NB4 (cell line): ENCODE measurements at regions not wholly inside any gene's neighbourhood (a gene's known extent, or its start where the extent isn't known, plus 50 kb on each side); places are given as distances from the start of the nearest gene placed in this dataset.

Experiments used
- DNase-seq: peaks from one replicate; pipeline ENCODE4 v3.0.0; 2010; ENCODE audit warnings: low read depth
- H3K4me3 ChIP-seq: one replicate; pipeline ENCODE4 v1.5.1; 2011; ENCODE audit warnings: mild to moderate bottlenecking, low read depth, low read length, moderate library complexity
- CTCF ChIP-seq: IDR thresholded peaks from one replicate; pipeline ENCODE4 v1.5.1; 2012; ENCODE audit warnings: low read depth, low read length
- MYC ChIP-seq: IDR thresholded peaks from 2 replicates; pipeline ENCODE4 v1.6.1; 2011; ENCODE audit warnings: low read depth, low read length
- POLR2A ChIP-seq: IDR thresholded peaks from 2 replicates; pipeline ENCODE4 v1.6.1; 2011; ENCODE audit warnings: mild to moderate bottlenecking; ENCODE audit not compliant: insufficient read length; ENCODE audit errors: extremely low read depth
- TF ChIP-seq, protein P1 (sequence below): IDR thresholded peaks from 2 replicates; pipeline ENCODE4 v1.6.1; 2011; ENCODE audit warnings: low read depth, low read length

GRCh38 chr5:158226496-158226895 is 367.6 kb upstream of the CLINT1 start:
- H3K4me3 ChIP-seq, result no peak overlapping the region
- TF ChIP-seq CTCF (no peak), MYC (no peak), POLR2A (no peak)
- TF ChIP-seq, protein P1, sequence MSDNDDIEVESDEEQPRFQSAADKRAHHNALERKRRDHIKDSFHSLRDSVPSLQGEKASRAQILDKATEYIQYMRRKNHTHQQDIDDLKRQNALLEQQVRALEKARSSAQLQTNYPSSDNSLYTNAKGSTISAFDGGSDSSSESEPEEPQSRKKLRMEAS, result no peak
- no peak for DNase-seq

DNA sequence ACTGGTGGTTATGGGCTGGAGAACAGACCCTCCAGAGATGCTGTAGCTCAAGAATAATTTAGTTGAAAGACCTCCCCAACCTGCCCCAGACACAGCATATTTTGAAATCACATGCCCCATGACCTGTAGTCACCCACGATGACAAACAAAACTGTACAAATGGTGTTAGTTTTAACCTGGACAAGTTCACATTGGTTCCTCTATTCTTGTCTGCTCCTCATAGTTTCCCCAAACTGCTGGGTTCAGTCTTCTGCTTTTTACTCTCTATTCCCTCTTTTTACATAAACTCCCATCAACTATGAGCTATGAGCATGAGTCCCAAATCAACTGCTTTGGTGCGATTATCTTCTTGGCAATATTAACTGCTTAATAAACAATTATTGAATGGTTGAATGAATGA is 365.3 kb upstream of the CLINT1 start:
- DNase-seq, result no peak
- no peak for TF ChIP-seq CTCF
- no peak overlapping the region for H3K4me3 ChIP-seq

DNA sequence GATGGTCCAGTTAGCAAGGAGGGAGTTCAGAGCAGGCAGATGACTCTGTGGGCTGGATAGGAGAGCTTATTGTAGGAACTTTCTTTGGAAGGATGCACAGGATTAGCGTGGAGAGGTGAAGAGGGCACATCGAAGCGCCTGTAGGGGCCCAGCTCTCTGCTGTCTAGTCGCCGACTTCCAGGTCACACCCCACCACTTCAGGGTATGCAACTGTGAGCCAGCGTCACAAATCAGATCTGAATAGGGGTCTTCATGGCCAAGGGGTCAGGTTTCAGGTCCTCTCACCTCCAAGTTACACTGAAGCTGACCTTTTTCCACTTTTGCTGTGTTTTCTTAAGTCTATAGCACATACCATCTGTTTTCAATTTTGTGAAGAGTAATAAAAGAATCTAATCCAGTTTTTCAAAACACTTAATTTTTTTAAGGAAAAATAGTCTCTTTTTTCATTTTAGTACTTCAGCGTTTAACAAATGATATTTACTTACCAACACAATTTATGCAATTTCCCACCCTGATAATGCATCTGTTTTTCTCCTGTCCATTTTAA is 364.2 kb upstream of the CLINT1 start:
- DNase-seq, result no peak
- TF ChIP-seq CTCF (no peak), MYC (no peak), POLR2A (no peak)
- TF ChIP-seq, protein P1, result no peak
- no peak overlapping the region for H3K4me3 ChIP-seq

GRCh38 chr5:158212917-158213316 is 354.0 kb upstream of the CLINT1 start:
- no peak overlapping the region for H3K4me3 ChIP-seq
- DNase-seq, result no peak
- TF ChIP-seq CTCF, result no peak
- TF ChIP-seq, protein P1, result no peak
- TF ChIP-seq POLR2A, result no peak
- TF ChIP-seq MYC, result no peak

GRCh38 chr5:158212237-158212636 is 353.3 kb upstream of the CLINT1 start:
- DNase-seq, result no peak
- TF ChIP-seq POLR2A, result no peak
- TF ChIP-seq CTCF, result no peak
- no peak for TF ChIP-seq MYC
- TF ChIP-seq, protein P1, result no peak
- H3K4me3 ChIP-seq, result no peak overlapping the region

DNA sequence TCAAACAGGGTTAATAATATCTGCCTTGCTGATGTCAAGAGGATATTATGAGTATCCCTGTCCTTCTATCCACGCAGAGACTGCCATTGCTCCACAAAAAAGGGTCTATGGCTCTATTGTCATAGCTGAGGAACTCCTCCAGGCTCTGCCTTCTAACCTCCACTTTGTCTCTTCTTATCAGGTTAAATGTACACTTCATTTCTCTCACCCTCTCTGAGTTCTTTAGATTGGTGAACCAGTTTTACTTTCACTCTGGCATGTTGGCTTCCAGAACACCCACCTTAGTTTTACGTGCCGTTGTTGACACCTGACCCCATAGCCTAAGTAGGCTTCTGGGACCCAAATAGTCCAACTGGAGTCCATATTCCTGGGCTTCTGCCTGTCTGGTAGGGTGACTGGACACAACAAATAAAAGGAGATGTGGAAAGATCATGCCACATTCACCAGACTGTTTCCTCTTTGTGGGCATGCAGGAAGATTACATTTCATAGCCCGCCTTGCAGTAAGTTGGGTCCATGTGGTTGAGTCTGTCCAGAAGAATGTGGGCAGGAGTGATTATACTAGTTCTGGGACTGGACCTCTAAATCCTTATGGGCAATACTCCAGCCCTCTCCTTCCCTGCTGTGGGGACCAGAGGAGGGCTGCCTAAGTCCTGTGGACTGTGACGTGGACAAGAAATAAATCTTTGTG is 350.4 kb upstream of the CLINT1 start:
- no peak for DNase-seq
- TF ChIP-seq, protein P1, result no peak
- TF ChIP-seq MYC (no peak), POLR2A (no peak), CTCF (no peak)
- no peak overlapping the region for H3K4me3 ChIP-seq
